ENCODE measurements at regions not wholly inside any gene's neighbourhood (a gene's known extent, or its start where the extent isn't known, plus 50 kb on each side); places are given as distances from the start of the nearest gene placed in this dataset.

- POLR2A ChIA-PET (ENCODE audit: low non-redundant PET), result no interaction called here
These were observed 662.5 kb downstream of the LUZP2 start for GRCh38 chr11:25159341-25159740.

GRCh38 chr11:25163421-25163820 lies 666.6 kb downstream of the LUZP2 start:
- Histone ChIP-seq H3K4me3 (ENCODE audit: low read depth, low read length, poor library complexity, severe bottlenecking) (no peak overlapping the region), H3K27me3 (replicated peaks; ENCODE audit: insufficient read depth, low read depth, low read length, poor library complexity) (no peaks in the 10 kb centered on the region), H3K27ac (ENCODE audit: low read depth, low read length, poor library complexity, severe bottlenecking) (no peak overlapping the region), H3K9me3 (ENCODE audit: low read depth, low read length, poor library complexity, severe bottlenecking) (peaks cover 3% of the 10 kb centered on the region), H3K36me3 (ENCODE audit: insufficient read depth, low read length, poor library complexity, severe bottlenecking) (no peaks in the 10 kb centered on the region), H3K4me1 (ENCODE audit: insufficient read depth, low read length, poor library complexity, severe bottlenecking) (no peaks in the 10 kb centered on the region)
- DNase-seq (ENCODE audit: low spot score), result no peak
- ChIA-PET POLR2A (ENCODE audit: low non-redundant PET) (no interaction called here), CTCF (no interaction called here)
- intact Hi-C loops (cut with micrococcal nuclease; ENCODE audit: unreplicated experiment), result no loop called here
- BruUV-seq (replicated peaks), result no TSS peak
- TF ChIP-seq EZH2 (IDR thresholded peaks at IDR 0.05; ENCODE audit: borderline replicate concordance, low read depth, low read length, poor library complexity, severe bottlenecking) (no peak), CTCF (conservative IDR thresholded peaks at IDR 0.05; ENCODE audit: low read depth, low read length) (no peak)

More at GRCh38 chr11:25159341-25159740, 662.5 kb downstream of the LUZP2 start:
- TF ChIP-seq EZH2 (IDR thresholded peaks at IDR 0.05; ENCODE audit: borderline replicate concordance, low read depth, low read length, poor library complexity, severe bottlenecking) (no peak), CTCF (conservative IDR thresholded peaks at IDR 0.05; ENCODE audit: low read depth, low read length) (no peak)
- Histone ChIP-seq H3K4me3 (ENCODE audit: low read depth, low read length, poor library complexity, severe bottlenecking) (no peak overlapping the region), H3K4me1 (ENCODE audit: insufficient read depth, low read length, poor library complexity, severe bottlenecking) (no peaks in the 10 kb centered on the region), H3K9me3 (ENCODE audit: low read depth, low read length, poor library complexity, severe bottlenecking) (no peaks in the 10 kb centered on the region), H3K36me3 (ENCODE audit: insufficient read depth, low read length, poor library complexity, severe bottlenecking) (no peaks in the 10 kb centered on the region), H3K27me3 (replicated peaks; ENCODE audit: insufficient read depth, low read depth, low read length, poor library complexity) (no peaks in the 10 kb centered on the region), H3K27ac (ENCODE audit: low read depth, low read length, poor library complexity, severe bottlenecking) (no peak overlapping the region)
- no peak for DNase-seq (ENCODE audit: low spot score)
- intact Hi-C loops (cut with micrococcal nuclease; ENCODE audit: unreplicated experiment), result no loop called here
- CTCF ChIA-PET, result no interaction called here
- BruUV-seq (replicated peaks), result no TSS peak

- no TSS peak for BruUV-seq (replicated peaks)
- Histone ChIP-seq H3K4me3 (ENCODE audit: low read depth, low read length, poor library complexity, severe bottlenecking) (no peak overlapping the region), H3K9me3 (ENCODE audit: low read depth, low read length, poor library complexity, severe bottlenecking) (peaks cover 5% of the 10 kb centered on the region), H3K36me3 (ENCODE audit: insufficient read depth, low read length, poor library complexity, severe bottlenecking) (no peaks in the 10 kb centered on the region), H3K27me3 (replicated peaks; ENCODE audit: insufficient read depth, low read depth, low read length, poor library complexity) (no peaks in the 10 kb centered on the region), H3K27ac (ENCODE audit: low read depth, low read length, poor library complexity, severe bottlenecking) (no peak overlapping the region), H3K4me1 (ENCODE audit: insufficient read depth, low read length, poor library complexity, severe bottlenecking) (no peaks in the 10 kb centered on the region)
- CTCF ChIA-PET, result no interaction called here
- TF ChIP-seq CTCF (conservative IDR thresholded peaks at IDR 0.05; ENCODE audit: low read depth, low read length), result no peak
- TF ChIP-seq EZH2 (IDR thresholded peaks at IDR 0.05; ENCODE audit: borderline replicate concordance, low read depth, low read length, poor library complexity, severe bottlenecking), result no peak
- no peak for DNase-seq (ENCODE audit: low spot score)
- intact Hi-C loops (cut with micrococcal nuclease; ENCODE audit: unreplicated experiment), result no loop called here
- POLR2A ChIA-PET (ENCODE audit: low non-redundant PET), result no interaction called here
These were observed 683.3 kb downstream of the LUZP2 start for GRCh38 chr11:25180187-25180586.
